Glutamatergic neuron (in vitro differentiated cells): ENCODE measurements at regions not wholly inside any gene's neighbourhood (a gene's known extent, or its start where the extent isn't known, plus 50 kb on each side); places are given as distances from the start of the nearest gene placed in this dataset.

ENCODE experiments used
- DNase-seq: peaks from one replicate; pipeline ENCODE4 v3.0.0; 2022
- H3K27ac Mint-ChIP-seq: one replicate; pipeline ENCODE4 v1.8.0; 2020; ENCODE audit warnings: mild to moderate bottlenecking, mixed read lengths, inconsistent platforms; ENCODE audit not compliant: unreplicated experiment
- H3K27me3 Mint-ChIP-seq: one replicate; pipeline ENCODE4 v1.8.0; 2020; ENCODE audit warnings: mild to moderate bottlenecking, moderate library complexity, mixed read lengths, inconsistent platforms; ENCODE audit not compliant: unreplicated experiment
- H3K36me3 Mint-ChIP-seq: one replicate; pipeline ENCODE4 v1.8.0; 2020; ENCODE audit warnings: mild to moderate bottlenecking, mixed read lengths, inconsistent platforms; ENCODE audit not compliant: unreplicated experiment
- H3K4me1 Mint-ChIP-seq: one replicate; pipeline ENCODE4 v1.8.0; 2020; ENCODE audit warnings: mild to moderate bottlenecking, low read depth, mixed read lengths, inconsistent platforms; ENCODE audit not compliant: unreplicated experiment
- H3K4me3 Mint-ChIP-seq: one replicate; pipeline ENCODE4 v1.8.0; 2020; ENCODE audit warnings: mild to moderate bottlenecking, mixed read lengths, inconsistent platforms; ENCODE audit not compliant: unreplicated experiment
- H3K9me3 Mint-ChIP-seq: one replicate; pipeline ENCODE4 v1.8.0; 2020; ENCODE audit warnings: mild to moderate bottlenecking, moderate library complexity, mixed read lengths, inconsistent platforms; ENCODE audit not compliant: unreplicated experiment
- CTCF ChIP-seq: fragments of 200-600 bp; sonication (generic); IDR thresholded peaks from one replicate; pipeline ENCODE4 v1.5.0; 2021; ENCODE audit not compliant: partially characterized antibody, unreplicated experiment

- Mint-ChIP-seq H3K27me3 (no peaks in the 10 kb centered on the region), H3K27ac (no peak overlapping the region)
- DNase-seq, result no peak
Observed at GRCh38 chr12:115416869-115417268, 732.9 kb upstream of the TBX3 start.

DNA sequence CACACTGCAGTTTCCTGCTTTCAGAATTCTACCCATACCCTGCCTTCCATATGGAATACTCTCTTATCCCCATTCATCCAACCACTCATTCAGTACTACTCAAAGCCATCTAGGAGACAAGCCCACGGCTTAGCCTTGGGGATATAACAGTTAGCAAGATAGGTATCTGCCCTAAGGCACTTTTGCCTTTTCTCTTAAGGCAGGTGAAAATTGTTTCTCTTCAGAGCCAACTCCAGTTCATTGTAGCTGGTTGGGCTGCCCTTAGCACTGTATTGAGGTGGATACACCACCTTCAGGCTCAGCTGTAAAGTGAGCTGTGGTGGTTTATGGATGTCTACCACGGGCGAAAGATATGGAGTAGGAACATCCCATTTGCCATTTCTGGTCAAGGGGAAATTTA is 729.7 kb upstream of the TBX3 start:
- TF ChIP-seq CTCF, result no peak
- Mint-ChIP-seq H3K36me3 (no peaks in the 10 kb centered on the region), H3K27me3 (no peaks in the 10 kb centered on the region), H3K4me3 (no peak overlapping the region), H3K9me3 (no peaks in the 10 kb centered on the region), H3K27ac (no peak overlapping the region), H3K4me1 (no peaks in the 10 kb centered on the region)
- no peak for DNase-seq

More at GRCh38 chr12:115416869-115417268, 732.9 kb upstream of the TBX3 start:
- H3K9me3 Mint-ChIP-seq, result no peaks in the 10 kb centered on the region
- no peaks in the 10 kb centered on the region for H3K36me3 Mint-ChIP-seq
- no peaks in the 10 kb centered on the region for H3K4me1 Mint-ChIP-seq
- no peak for TF ChIP-seq CTCF
- H3K4me3 Mint-ChIP-seq, result no peak overlapping the region

- no peak for TF ChIP-seq CTCF
- H3K27me3 Mint-ChIP-seq, result no peaks in the 10 kb centered on the region
- no peaks in the 10 kb centered on the region for H3K9me3 Mint-ChIP-seq
- no peak for DNase-seq
- H3K36me3 Mint-ChIP-seq, result no peaks in the 10 kb centered on the region
- H3K27ac Mint-ChIP-seq, result no peak overlapping the region
- H3K4me3 Mint-ChIP-seq, result no peak overlapping the region
- H3K4me1 Mint-ChIP-seq, result no peaks in the 10 kb centered on the region
Observed at GRCh38 chr12:115412831-115413230, 728.9 kb upstream of the TBX3 start.

- TF ChIP-seq CTCF, result no peak
- H3K27me3 Mint-ChIP-seq, result peaks cover 2% of the 10 kb centered on the region
- no peak for DNase-seq
- H3K4me3 Mint-ChIP-seq, result no peak overlapping the region
- H3K36me3 Mint-ChIP-seq, result no peaks in the 10 kb centered on the region
- no peak overlapping the region for H3K27ac Mint-ChIP-seq
- no peaks in the 10 kb centered on the region for H3K4me1 Mint-ChIP-seq
- no peaks in the 10 kb centered on the region for H3K9me3 Mint-ChIP-seq
Observed at GRCh38 chr12:115411121-115411520, 727.1 kb upstream of the TBX3 start.

GRCh38 chr12:115408642-115409041 is 724.7 kb upstream of the TBX3 start:
- DNase-seq, result no peak
- no peaks in the 10 kb centered on the region for H3K4me1 Mint-ChIP-seq
- no peak overlapping the region for H3K4me3 Mint-ChIP-seq
- H3K9me3 Mint-ChIP-seq, result no peaks in the 10 kb centered on the region
- H3K36me3 Mint-ChIP-seq, result no peaks in the 10 kb centered on the region
- TF ChIP-seq CTCF, result no peak
- peaks cover 2% of the 10 kb centered on the region for H3K27me3 Mint-ChIP-seq
- no peak overlapping the region for H3K27ac Mint-ChIP-seq
